Stomach (tissue), 8 donors: ENCODE measurements at regions not wholly inside any gene's neighbourhood (a gene's known extent, or its start where the extent isn't known, plus 50 kb on each side); places are given as distances from the start of the nearest gene placed in this dataset.

Experiments used
- DNase-seq, 2 donors: peaks; one replicate each; pipeline versions ENCODE4 v3.0.0 to v3.0.0-alpha.2; 2013 to 2019
- H3K27ac ChIP-seq, 5 donors: fragments of 200-600 bp in 4 of 5; sonication (generic) in 4 of 5; one replicate each; pipeline ENCODE4 v1.5.1; 2013 to 2019; ENCODE audit warnings: mild to moderate bottlenecking in 1 of 5, moderate library complexity in 1 of 5
- H3K27me3 ChIP-seq, 3 donors: fragments of 200-600 bp; sonication (generic); one replicate each; pipeline ENCODE4 v1.5.1; 2017 to 2019; ENCODE audit warnings: mixed run types in 1 of 3
- H3K36me3 ChIP-seq, 4 donors: fragments of 200-600 bp; sonication (generic); 1 replicate in 3 of 4; 2 replicates in 1 of 4; pipeline ENCODE4 v1.5.1; 2016 to 2019
- H3K4me1 ChIP-seq, 4 donors: fragments of 200-600 bp; sonication (generic); one replicate each; pipeline ENCODE4 v1.5.1; 2016 to 2019
- H3K4me3 ChIP-seq, 4 donors: fragments of 200-600 bp; sonication (generic) in 3 of 4; one replicate each; pipeline ENCODE4 v1.5.1; 2016 to 2019; ENCODE audit warnings: mild to moderate bottlenecking in 1 of 4
- H3K9me3 ChIP-seq, 4 donors: fragments of 200-600 bp; sonication (generic); one replicate each; pipeline ENCODE4 v1.5.1; 2016 to 2019
- EP300 ChIP-seq: sonication (generic); formaldehyde crosslinking; IDR thresholded peaks from one replicate; pipeline ENCODE4 v1.6.1; 2017; ENCODE audit warnings: antibody characterized with exemption
- POLR2A ChIP-seq, 4 donors: fragments of 450-650 bp; IDR thresholded peaks; one replicate each; pipeline ENCODE4 v1.6.1; 2016; ENCODE audit warnings: antibody characterized with exemption in 4 of 4, control low read depth in 2 of 4, mild to moderate bottlenecking in 1 of 4, moderate library complexity in 1 of 4
- POLR2AphosphoS5 ChIP-seq, 3 donors: sonication (generic); formaldehyde crosslinking; IDR thresholded peaks; one replicate each; pipeline ENCODE4 v1.6.1; 2016; ENCODE audit warnings: antibody characterized with exemption in 3 of 3
- whole genome bisulfite sequencing, 5 donors: extraction: QIAGEN DNeasy Blood & Tissue Kit in 3 of 5; methylation state at CpG; one replicate each; pipeline versions ENCODE4 v1.1.5 to v1.1.7; 2013 to 2018; 5-methylcytosine and 5-hydroxymethylcytosine counted together
- intact Hi-C: fragments of 100-400 bp; cut with DNase I; formaldehyde crosslinking; loops from one replicate; pipeline ENCODE4 v1.15.1; 2023; ENCODE audit warnings: low total_unique reads
- TF ChIP-seq, protein P1 (sequence below), 7 experiments: fragments of 450-650 bp in 4 of 7; fragments of 200-600 bp in 3 of 7; sonication (generic) in 3 of 7; IDR thresholded peaks; one replicate each; pipeline ENCODE4 v1.5.1; 2016 to 2019; ENCODE audit warnings: antibody characterized with exemption in 7 of 7, control low read depth in 2 of 7, mild to moderate bottlenecking in 1 of 7
- donor health status: healthy with polysubstance abuse.
- donor health status: Bipolar disorder and iron deficiency.
- donor health status: healthy.

DNA sequence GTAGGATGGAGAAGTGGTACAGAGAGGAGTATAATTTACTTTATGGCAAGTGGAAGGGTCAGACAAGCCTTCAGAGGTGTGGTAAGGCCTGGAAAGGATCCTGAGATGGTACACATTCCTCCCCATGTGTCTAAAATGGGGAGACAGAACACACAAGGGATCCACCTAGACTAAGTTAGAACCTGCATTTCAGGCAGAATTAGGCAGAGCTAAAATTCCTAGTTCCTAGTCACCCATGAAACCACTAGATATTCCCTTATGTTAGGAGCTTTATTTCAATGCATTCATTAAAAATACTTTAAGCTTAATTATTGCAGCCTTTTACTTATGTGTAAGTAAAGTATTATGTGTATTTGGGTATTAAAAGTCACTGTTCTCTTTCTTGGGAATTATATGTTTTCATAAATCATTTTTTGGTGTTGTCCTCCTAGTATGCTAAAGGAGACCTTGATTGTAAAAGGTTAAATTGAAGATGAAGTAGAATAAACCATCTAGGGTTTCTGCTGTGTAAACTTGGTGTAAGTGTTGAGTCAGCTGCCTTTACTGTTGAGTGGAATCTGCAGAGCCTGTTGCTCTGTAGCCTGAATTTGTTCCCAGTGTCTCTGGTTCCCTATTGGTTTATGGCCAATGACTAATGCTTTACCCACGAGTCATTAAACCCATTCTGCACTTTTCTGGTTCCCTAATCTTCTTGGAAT lies 423.2 kb downstream of the ATP23 start:
- intact Hi-C loops = no loop called here
- 13 to 21% (median 18%) methylated on average over 1 of the region's 1 CpG for WGBS, 5 donors
- TF ChIP-seq EP300 (no peak), POLR2A (IDR thresholded peaks at IDR 0.05) (no peak), POLR2AphosphoS5 (IDR thresholded peaks at IDR 0.05) (no peak)
- TF ChIP-seq, protein P1, sequence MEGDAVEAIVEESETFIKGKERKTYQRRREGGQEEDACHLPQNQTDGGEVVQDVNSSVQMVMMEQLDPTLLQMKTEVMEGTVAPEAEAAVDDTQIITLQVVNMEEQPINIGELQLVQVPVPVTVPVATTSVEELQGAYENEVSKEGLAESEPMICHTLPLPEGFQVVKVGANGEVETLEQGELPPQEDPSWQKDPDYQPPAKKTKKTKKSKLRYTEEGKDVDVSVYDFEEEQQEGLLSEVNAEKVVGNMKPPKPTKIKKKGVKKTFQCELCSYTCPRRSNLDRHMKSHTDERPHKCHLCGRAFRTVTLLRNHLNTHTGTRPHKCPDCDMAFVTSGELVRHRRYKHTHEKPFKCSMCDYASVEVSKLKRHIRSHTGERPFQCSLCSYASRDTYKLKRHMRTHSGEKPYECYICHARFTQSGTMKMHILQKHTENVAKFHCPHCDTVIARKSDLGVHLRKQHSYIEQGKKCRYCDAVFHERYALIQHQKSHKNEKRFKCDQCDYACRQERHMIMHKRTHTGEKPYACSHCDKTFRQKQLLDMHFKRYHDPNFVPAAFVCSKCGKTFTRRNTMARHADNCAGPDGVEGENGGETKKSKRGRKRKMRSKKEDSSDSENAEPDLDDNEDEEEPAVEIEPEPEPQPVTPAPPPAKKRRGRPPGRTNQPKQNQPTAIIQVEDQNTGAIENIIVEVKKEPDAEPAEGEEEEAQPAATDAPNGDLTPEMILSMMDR (IDR thresholded peaks at IDR 0.05) = no peak
- H3K36me3 ChIP-seq = no peaks in the 10 kb centered on the region
- no peaks in the 10 kb centered on the region for H3K4me1 ChIP-seq
- no peaks in the 10 kb centered on the region for H3K27me3 ChIP-seq
- H3K9me3 ChIP-seq = no peaks in the 10 kb centered on the region
- H3K27ac ChIP-seq = peak overlapping the region in 1 of 5 donors; percentile 11
- H3K4me3 ChIP-seq = no peak overlapping the region
- no peak for DNase-seq

DNA sequence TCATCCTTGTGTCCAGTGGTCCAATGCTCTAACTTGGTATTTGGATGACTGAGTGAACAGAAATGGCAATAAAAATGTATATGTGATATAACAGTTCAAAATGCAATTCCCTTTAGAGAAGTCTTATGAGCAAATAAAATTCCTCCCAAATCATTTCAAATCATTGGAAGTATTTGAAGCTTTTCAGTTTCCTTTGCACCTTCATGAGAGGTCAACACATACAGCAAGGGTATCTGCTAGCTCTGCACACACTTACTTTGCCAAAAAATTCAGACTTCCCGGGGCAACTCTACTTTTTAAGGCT lies 423.7 kb downstream of the ATP23 start:
- intact Hi-C loops = no loop called here
- Histone ChIP-seq H3K4me3 (no peak overlapping the region), H3K27me3 (no peaks in the 10 kb centered on the region), H3K27ac (no peak overlapping the region), H3K4me1 (no peaks in the 10 kb centered on the region), H3K9me3 (no peaks in the 10 kb centered on the region), H3K36me3 (no peaks in the 10 kb centered on the region)
- DNase-seq = no peak
- whole genome bisulfite sequencing, 5 donors = 37 to 85% (median 67%) methylated on average over 1 of the region's 1 CpG
- TF ChIP-seq POLR2AphosphoS5 (IDR thresholded peaks at IDR 0.05) = no peak
- TF ChIP-seq, protein P1 (IDR thresholded peaks at IDR 0.05) = no peak
- TF ChIP-seq POLR2A (IDR thresholded peaks at IDR 0.05) = no peak
- TF ChIP-seq EP300 = no peak

DNA sequence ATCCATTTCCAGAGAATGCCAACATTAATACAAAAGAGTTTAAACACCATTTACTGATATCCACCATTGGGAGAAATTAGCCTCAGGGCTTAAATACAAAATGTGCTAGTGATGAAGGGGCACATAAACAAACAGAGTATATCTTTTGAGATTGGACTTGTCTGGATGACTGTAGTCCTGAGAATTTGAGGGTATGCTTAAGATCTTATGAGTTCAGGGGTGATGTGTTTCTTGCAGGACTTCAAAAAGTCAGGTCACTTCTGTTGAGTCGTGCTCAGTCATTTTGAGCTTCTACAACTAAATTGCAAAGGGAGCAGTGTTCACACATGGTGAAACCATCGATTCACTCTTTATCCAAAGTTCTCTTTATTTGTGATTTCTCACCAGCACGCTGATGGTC lies 425.7 kb downstream of the ATP23 start:
- TF ChIP-seq POLR2AphosphoS5 (IDR thresholded peaks at IDR 0.05) = no peak
- TF ChIP-seq POLR2A (IDR thresholded peaks at IDR 0.05) = no peak
- TF ChIP-seq, protein P1 (IDR thresholded peaks at IDR 0.05) = no peak
- no peak for TF ChIP-seq EP300
- H3K9me3 ChIP-seq = peaks cover 0 to 11% (median 1%) of the 10 kb centered on the region in 4 donors
- WGBS, 5 donors = 53 to 73% (median 67%) methylated on average over 3 of the region's 3 CpGs
- no peaks in the 10 kb centered on the region for H3K36me3 ChIP-seq
- no peaks in the 10 kb centered on the region for H3K4me1 ChIP-seq
- no peak for DNase-seq
- intact Hi-C loops = no loop called here
- H3K4me3 ChIP-seq = no peak overlapping the region
- H3K27me3 ChIP-seq = no peaks in the 10 kb centered on the region
- no peak overlapping the region for H3K27ac ChIP-seq

DNA sequence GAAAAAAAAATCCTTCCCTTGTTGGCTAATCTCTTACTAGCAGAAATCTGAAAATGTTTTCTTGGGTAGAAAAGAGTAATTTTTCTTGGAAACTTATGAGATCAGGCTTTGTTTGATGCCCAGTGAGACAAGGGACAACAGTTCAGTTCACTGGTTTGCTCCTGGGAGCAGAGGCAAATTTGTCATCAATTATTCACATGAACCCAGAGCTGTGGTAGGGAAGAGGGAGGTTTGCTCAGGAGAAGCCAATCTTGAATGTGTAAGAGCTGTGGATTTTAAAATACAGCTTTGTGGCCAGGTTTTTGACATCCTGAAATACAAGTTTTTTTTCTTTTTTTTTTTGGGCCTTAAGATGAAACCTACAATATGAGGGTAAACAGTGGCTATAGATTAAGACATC lies 426.6 kb downstream of the ATP23 start:
- Histone ChIP-seq H3K27ac (no peak overlapping the region), H3K4me3 (no peak overlapping the region), H3K27me3 (no peaks in the 10 kb centered on the region), H3K36me3 (no peaks in the 10 kb centered on the region), H3K9me3 (peaks cover 0 to 15% (median 1%) of the 10 kb centered on the region in 4 donors), H3K4me1 (no peaks in the 10 kb centered on the region)
- intact Hi-C loops = no loop called here
- no peak for DNase-seq
- TF ChIP-seq EP300 = no peak
- TF ChIP-seq POLR2A (IDR thresholded peaks at IDR 0.05) = no peak
- TF ChIP-seq, protein P1 (IDR thresholded peaks at IDR 0.05) = no peak
- TF ChIP-seq POLR2AphosphoS5 (IDR thresholded peaks at IDR 0.05) = no peak
